GM12872 (cell line): ENCODE measurements at regions not wholly inside any gene's neighbourhood (a gene's known extent, or its start where the extent isn't known, plus 50 kb on each side); places are given as distances from the start of the nearest gene placed in this dataset.

Source experiments
- TF ChIP-seq, protein P1 (sequence below): IDR thresholded peaks from 3 replicates; pipeline ENCODE4 v1.5.1; 2011; ENCODE audit warnings: low read depth, mild to moderate bottlenecking, low read length, moderate library complexity; ENCODE audit not compliant: insufficient read depth

DNA sequence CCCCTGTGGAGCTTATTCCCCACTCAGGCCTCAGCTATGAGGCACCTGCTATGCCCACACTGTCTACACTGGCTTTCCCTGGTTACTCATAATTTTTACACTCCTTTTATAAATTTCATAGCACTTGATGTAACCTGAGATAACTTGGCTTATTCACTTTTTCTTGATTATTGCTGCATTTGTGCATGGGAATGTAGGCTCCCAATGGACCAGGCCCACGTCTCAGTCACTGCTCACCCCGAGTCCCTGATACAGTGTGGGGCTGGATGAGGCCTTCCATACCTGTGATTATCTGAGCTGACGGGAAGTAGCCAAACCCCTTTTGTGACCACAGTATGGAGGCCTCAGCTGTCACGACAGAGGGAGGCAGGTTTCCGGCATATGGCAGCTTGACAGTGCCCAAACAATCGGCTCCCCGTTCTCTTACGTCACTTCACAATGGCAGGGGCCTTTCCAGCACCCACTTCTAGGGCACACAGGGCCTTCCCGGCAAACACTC is 645.3 kb downstream of the ACTR3B start:
- TF ChIP-seq, protein P1, sequence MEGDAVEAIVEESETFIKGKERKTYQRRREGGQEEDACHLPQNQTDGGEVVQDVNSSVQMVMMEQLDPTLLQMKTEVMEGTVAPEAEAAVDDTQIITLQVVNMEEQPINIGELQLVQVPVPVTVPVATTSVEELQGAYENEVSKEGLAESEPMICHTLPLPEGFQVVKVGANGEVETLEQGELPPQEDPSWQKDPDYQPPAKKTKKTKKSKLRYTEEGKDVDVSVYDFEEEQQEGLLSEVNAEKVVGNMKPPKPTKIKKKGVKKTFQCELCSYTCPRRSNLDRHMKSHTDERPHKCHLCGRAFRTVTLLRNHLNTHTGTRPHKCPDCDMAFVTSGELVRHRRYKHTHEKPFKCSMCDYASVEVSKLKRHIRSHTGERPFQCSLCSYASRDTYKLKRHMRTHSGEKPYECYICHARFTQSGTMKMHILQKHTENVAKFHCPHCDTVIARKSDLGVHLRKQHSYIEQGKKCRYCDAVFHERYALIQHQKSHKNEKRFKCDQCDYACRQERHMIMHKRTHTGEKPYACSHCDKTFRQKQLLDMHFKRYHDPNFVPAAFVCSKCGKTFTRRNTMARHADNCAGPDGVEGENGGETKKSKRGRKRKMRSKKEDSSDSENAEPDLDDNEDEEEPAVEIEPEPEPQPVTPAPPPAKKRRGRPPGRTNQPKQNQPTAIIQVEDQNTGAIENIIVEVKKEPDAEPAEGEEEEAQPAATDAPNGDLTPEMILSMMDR, result no peak

DNA sequence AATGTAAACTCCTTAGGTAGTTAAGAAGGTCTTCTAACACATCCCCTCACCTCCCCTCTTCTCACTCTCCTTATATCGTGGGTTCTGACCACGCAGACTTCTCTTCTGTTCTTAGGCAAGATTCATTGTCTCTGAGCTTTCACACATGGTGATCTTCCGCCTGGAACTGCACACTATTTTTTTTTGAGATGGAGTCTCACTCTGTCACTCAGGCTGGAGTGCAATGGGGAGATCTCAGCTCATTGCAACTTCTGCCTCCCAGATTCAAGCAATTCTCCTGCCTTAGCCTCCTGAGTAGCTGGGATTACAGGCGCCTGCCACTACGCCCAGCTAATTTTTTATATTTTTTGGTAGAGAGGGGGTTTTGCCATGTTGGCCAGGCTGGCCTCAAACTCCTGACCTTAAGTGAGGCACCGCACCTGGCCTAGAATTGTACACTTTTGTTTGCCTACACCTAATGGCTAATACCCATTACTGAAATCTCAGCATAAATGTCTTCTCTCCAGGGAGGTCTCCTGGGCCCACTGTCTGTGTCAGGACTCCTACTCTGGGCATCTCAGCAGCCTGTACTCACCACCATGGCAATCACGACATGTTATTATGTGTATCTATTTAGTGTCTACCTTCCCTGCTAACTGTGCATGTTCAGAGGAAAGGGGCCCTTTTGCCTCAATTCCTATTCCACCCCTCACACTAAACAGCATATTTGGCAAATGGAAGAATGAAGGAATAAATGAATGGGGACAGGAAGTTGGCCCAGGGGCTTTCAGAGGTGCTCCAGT is 646.3 kb upstream of the DPP6 start:
- TF ChIP-seq, protein P1, result no peak

DNA sequence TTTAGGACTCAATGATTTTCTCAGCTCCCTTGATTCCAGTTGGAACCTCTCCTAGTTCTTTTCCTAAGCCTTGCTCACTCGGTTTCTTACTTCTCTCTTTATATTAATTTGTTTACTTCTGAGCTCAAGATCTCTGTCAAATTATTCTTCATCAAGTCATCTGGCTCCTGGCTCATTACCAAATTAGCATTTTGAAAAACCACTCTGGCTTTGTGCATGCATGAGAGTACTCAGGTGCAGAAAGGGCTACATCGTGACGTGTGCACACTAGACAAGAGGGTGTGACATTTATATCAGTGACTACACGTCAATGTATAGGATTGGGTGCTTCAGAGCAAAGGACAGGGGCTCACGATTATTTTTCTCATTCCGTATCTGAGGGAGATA is 645.7 kb upstream of the DPP6 start:
- TF ChIP-seq, protein P1, result no peak

DNA sequence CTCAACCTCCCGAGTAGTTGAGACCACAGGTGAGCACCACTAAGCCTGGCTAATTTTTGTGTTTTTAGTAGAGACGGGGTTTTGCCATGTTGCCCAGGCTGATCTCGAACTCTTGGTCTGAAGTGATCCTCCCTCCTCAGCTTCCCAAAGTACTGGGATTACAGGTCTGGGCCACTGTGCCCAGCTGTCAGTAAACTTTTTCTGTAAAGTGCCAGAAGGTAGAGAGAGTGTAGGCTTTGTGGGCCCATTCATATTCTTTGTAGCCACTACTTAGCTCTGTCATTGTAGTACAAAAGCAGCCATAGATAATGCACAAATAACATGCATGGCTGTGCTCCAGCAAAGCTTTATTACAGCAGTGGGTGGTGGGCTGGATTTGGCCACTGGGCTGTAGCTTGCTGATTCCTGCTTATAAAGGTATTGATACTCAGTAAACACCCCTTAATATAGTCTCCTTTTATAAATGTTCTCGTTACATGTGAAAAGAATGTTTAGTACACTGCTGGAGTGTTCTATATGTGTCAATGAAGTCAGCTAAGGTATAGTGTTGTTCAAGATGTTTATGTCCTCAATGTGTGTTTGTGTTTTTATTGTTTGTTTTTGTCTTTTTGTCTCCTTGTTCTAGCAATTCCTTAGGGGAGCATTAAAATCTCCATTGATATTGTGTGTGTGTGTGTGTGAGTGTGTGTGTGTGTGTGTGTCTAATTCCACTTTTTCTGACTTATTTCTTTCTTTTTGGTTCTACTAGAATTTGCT is 644.7 kb upstream of the DPP6 start:
- TF ChIP-seq, protein P1, result no peak

DNA sequence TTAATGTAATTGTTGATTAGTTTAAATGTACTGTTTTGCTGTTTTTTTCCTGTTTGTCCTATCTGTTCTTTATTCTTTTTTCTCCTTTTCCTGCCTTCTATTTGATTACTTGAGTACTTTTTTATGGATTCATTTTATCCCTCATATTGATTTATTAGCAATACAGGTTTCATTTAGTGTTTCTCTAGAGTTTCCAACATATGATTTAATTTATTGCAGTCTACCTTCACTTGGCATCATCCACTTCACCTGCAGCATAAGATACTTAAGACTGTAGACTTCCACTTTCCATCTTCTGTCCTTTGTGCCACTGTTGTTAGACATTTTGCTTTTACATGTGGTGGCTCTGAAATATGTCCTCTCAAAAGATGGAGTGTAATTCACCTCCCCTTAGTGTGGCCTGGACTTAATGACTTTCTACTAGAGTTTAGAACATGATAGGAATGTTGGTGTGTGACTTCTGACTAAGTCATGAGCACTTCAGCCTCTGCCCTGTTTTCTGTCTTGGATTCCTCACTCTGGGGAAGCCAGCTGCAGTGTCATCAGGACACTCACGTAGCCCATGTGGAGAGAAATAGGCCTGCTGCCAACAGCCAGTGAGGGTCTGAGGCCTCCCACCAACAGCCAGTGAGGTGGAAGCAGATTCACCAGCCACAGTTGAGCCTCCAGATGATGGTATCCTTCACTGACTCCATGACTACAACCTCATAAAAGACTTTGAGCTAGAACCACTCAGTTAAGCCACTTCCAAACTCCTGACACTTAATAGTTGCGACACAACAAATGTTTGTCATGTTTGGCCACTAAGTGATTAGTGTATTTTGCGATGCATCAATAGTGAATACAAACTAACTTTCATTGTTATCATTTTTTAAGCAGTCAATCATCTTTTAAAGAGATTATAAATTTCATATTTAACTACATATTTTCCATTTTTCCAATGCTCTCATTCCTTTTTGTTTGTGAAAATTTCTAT is 643.5 kb upstream of the DPP6 start:
- TF ChIP-seq, protein P1, result no peak

DNA sequence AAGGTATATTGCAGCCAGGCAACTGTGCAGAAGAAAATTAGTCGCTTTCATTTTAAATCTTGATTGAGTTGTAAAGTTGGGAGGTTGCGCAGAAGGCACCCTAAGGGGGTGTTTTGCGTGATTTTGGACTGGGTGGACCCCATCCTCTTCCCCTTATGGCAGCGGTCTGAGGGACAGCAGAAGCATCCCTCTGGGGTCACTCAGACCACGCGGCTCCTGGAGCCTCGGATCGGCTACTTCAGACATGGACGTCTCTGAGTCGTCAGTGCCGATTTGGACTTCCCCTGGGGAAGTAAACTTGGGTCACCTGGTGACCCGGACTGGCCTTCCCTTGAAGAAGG is 639.0 kb upstream of the DPP6 start:
- TF ChIP-seq, protein P1, result no peak
